Heart right ventricle (tissue), 16 donors: ENCODE measurements at regions not wholly inside any gene's neighbourhood (a gene's known extent, or its start where the extent isn't known, plus 50 kb on each side); places are given as distances from the start of the nearest gene placed in this dataset.

ENCODE experiments used
- ATAC-seq, 8 donors: fragments of 200-7000 bp; cut with Tn5 transposase; one replicate each; pipeline ENCODE4 v1.9.1; 2020; ENCODE audit warnings: mild to moderate bottlenecking in 8 of 8, moderate library complexity in 8 of 8, moderate number of reproducible peaks in 1 of 8
- DNase-seq, 2 donors: peaks; one replicate each; pipeline ENCODE4 v3.0.0-alpha.2; 2020
- H3K27ac ChIP-seq, 10 donors: fragments of 200-600 bp; sonication (generic) in 2 of 10; one replicate each; pipeline versions ENCODE4 v1.5.0 to v1.8.0; 2020 to 2022; ENCODE audit warnings: mild to moderate bottlenecking in 3 of 10
- H3K27me3 ChIP-seq, 7 donors: fragments of 200-600 bp; one replicate each; pipeline ENCODE4 v1.8.0; 2021 to 2022; ENCODE audit warnings: mild to moderate bottlenecking in 2 of 7
- H3K36me3 ChIP-seq, 9 donors: fragments of 200-600 bp; sonication (generic) in 1 of 9; one replicate each; pipeline versions ENCODE4 v1.5.0 to v1.8.0; 2020 to 2022; ENCODE audit warnings: mild to moderate bottlenecking in 2 of 9
- H3K4me1 ChIP-seq, 9 donors: fragments of 200-600 bp; sonication (generic) in 1 of 9; one replicate each; pipeline versions ENCODE4 v1.5.0 to v1.8.0; 2020 to 2022; ENCODE audit warnings: mild to moderate bottlenecking in 4 of 9
- H3K4me3 ChIP-seq, 10 donors: fragments of 200-600 bp; sonication (generic) in 2 of 10; one replicate each; pipeline versions ENCODE4 v1.5.0 to v1.8.0; 2020 to 2022; ENCODE audit warnings: mild to moderate bottlenecking in 7 of 10, moderate library complexity in 2 of 10
- H3K9me3 ChIP-seq, 11 donors: fragments of 200-600 bp in 10 of 11; sonication (generic) in 2 of 11; one replicate each; pipeline versions ENCODE4 v1.5.0 to v1.8.0; 2013 to 2022; ENCODE audit warnings: mild to moderate bottlenecking in 2 of 11, control low read depth in 1 of 11, moderate library complexity in 1 of 11
- CTCF ChIP-seq, 9 donors: fragments of 200-600 bp; sonication (generic) in 2 of 9; IDR thresholded peaks; one replicate each; pipeline versions ENCODE4 v1.5.0 to v1.8.0; 2021 to 2022; ENCODE audit warnings: antibody characterized with exemption in 9 of 9, mild to moderate bottlenecking in 5 of 9, moderate library complexity in 1 of 9
- WGBS, 2 donors: extraction: QIAGEN DNeasy Blood & Tissue Kit; methylation state at CpG; one replicate each; pipeline ENCODE4 v1.1.7; 2013; ENCODE audit warnings: inconsistent platforms in 1 of 2; 5-methylcytosine and 5-hydroxymethylcytosine counted together
- intact Hi-C, 10 donors: fragments of 100-400 bp; cut with DNase I; formaldehyde crosslinking; loops; one replicate each; pipeline versions ENCODE4 v1.11.1 to v1.14.2; 2022
- donor health status: Arrhythmogenic right ventricular cardiomyopathy.
- donor health status: ischemic (EF 13 %, LVEDD 7.1; RV severe dilation, severe dysfunction).
- donor health status: healthy with polysubstance abuse.
- donor health status: DM: no; HTN: yes; CAD: no.
- donor health status: DM: no; HTN: no; CAD: no.
- donor health status: ischemic (EF 25% LVEDD 6.9; RV normal size, moderate dysfunction).
- donor health status: ischemic (EF 25% LVEDD 5.7; RV mildly dilated, moderate dysfunction).
- donor health status: healthy.
- donor health status: DM: yes; HTN: yes; CAD: no.
- donor health status: Ischemic cardiomyopathy.
- donor health status: ischemic (EF 35%, LVEDD 5.7; RV mildly dilated, moderate dysfunction).
- donor health status: nonischemic (EF 11% LVEDD 7.7; RV severe dilation, severe dysfunction).
- donor health status: DM: yes; HTN: yes; CAD: no.
- donor health status: PGD.
- donor health status: ischemic (EF 29% LVEDD 5.4; RV normal size, mild dysfunction).
- donor health status: nonischemic (EF 23%, LVEDD 6.1; RV moderate dilation, normal function).

GRCh38 chr11:91265946-91266345 lies 958.7 kb upstream of the FAT3 start:
- Histone ChIP-seq H3K27ac (no peak overlapping the region), H3K4me1 (no peaks in the 10 kb centered on the region), H3K27me3 (no peaks in the 10 kb centered on the region), H3K4me3 (no peak overlapping the region), H3K36me3 (no peaks in the 10 kb centered on the region), H3K9me3 (no peaks in the 10 kb centered on the region)
- WGBS, 2 donors = 65 to 74% methylated on average over 1 of the region's 1 CpG
- intact Hi-C loops = no loop called here
- TF ChIP-seq CTCF (IDR thresholded peaks at IDR 0.05) = no peak
- ATAC-seq (no peak), DNase-seq (no peak)

GRCh38 chr11:91264481-91264880 lies 960.1 kb upstream of the FAT3 start:
- ATAC-seq (no peak), DNase-seq (no peak)
- intact Hi-C loops = no loop called here
- Histone ChIP-seq H3K9me3 (no peaks in the 10 kb centered on the region), H3K36me3 (no peaks in the 10 kb centered on the region), H3K4me3 (no peak overlapping the region), H3K27ac (no peak overlapping the region), H3K27me3 (no peaks in the 10 kb centered on the region), H3K4me1 (no peaks in the 10 kb centered on the region)
- WGBS, 2 donors = 74 to 77% methylated on average over 2 of the region's 2 CpGs
- no peak for TF ChIP-seq CTCF (IDR thresholded peaks at IDR 0.05)

- 60 to 63% methylated on average over 9 of the region's 9 CpGs for WGBS, 2 donors
- intact Hi-C loops = no loop called here
- Histone ChIP-seq H3K36me3 (no peaks in the 10 kb centered on the region), H3K4me3 (no peak overlapping the region), H3K27ac (no peak overlapping the region), H3K9me3 (no peaks in the 10 kb centered on the region), H3K4me1 (no peaks in the 10 kb centered on the region), H3K27me3 (no peaks in the 10 kb centered on the region)
- TF ChIP-seq CTCF (IDR thresholded peaks at IDR 0.05) = no peak
- ATAC-seq = no peak
- DNase-seq = no peak
These were observed 960.9 kb upstream of the FAT3 start for GRCh38 chr11:91263496-91264365.

- no peaks in the 10 kb centered on the region for H3K9me3 ChIP-seq
- no peak overlapping the region for H3K27ac ChIP-seq
- H3K4me3 ChIP-seq = no peak overlapping the region
- no peaks in the 10 kb centered on the region for H3K36me3 ChIP-seq
- WGBS, 2 donors = 65 to 75% methylated on average over 5 of the region's 5 CpGs
- H3K27me3 ChIP-seq = no peaks in the 10 kb centered on the region
- intact Hi-C loops = no loop called here
- ATAC-seq = no peak
- no peak for DNase-seq
- TF ChIP-seq CTCF (IDR thresholded peaks at IDR 0.05) = no peak
- no peaks in the 10 kb centered on the region for H3K4me1 ChIP-seq
These were observed 963.1 kb upstream of the FAT3 start for GRCh38 chr11:91261513-91261912.
